SH-SY5Y (cell line): ENCODE measurements at regions not wholly inside any gene's neighbourhood (a gene's known extent, or its start where the extent isn't known, plus 50 kb on each side); places are given as distances from the start of the nearest gene placed in this dataset.

Experiments
- GATA2 ChIP-seq: IDR thresholded peaks from 2 replicates; pipeline ENCODE4 v1.6.1; 2011; ENCODE audit warnings: mild to moderate bottlenecking, low read depth, low read length
- GATA3 ChIP-seq: IDR thresholded peaks from 2 replicates; pipeline ENCODE4 v1.6.1; 2011; ENCODE audit warnings: low read depth, mild to moderate bottlenecking, low read length, moderate library complexity

DNA sequence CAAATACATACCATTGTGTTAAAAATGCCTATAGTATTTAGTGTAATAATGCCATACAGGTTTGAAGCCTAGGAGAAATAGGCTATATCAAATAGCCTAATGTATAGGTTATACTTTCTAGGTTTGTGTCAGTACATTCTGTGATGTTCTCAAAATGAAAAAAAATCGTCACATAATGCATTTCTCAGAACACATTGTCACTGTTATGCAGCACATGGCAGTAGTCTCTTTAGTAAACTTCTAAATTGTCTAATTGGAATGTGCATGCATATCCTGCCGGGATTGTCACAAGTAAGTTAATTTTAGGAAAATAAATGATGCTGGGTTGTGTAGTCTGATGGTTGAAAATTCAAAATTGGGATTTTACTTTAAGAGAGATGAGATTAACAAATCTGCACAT is 920.1 kb upstream of the CNTN5 start:
- TF ChIP-seq GATA3 (no peak), GATA2 (no peak)

DNA sequence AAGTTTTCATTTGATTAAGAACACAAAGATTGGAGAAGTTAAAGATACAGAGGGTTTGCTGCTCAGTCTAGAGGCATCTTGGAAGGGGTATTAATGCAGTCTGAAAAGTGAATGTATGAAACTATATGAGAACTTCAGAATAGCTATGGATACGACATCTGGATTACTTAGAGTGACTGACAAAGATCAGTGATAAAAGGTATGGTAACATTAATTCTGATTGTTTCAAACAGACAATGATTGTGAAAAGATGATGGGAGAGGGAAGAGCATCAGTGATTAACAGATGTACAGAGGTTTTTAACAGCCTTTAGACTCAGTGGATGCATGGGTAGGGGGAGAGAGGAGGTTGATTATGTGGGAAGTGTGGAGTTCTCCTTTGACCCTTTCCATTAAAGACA is 919.4 kb upstream of the CNTN5 start:
- TF ChIP-seq GATA2 (no peak), GATA3 (no peak)

DNA sequence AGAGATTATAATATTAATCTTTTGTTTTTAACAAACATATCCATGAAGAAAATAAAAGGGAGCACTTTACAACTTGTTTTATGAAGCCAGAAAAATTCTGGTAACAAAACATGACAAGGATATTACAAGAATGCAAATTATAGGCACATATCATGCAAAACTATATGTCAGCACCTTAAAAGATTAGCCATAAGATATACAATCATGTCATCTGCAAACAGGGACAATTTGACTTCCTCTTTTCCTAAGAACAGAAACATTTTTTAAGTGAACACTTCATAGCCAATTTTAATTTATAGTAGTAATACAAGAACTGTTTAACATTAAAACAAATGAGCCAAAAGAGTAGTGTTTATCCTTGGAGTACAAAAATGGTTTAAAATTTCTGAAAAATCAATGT is 916.5 kb upstream of the CNTN5 start:
- no peak for TF ChIP-seq GATA2
- no peak for TF ChIP-seq GATA3

DNA sequence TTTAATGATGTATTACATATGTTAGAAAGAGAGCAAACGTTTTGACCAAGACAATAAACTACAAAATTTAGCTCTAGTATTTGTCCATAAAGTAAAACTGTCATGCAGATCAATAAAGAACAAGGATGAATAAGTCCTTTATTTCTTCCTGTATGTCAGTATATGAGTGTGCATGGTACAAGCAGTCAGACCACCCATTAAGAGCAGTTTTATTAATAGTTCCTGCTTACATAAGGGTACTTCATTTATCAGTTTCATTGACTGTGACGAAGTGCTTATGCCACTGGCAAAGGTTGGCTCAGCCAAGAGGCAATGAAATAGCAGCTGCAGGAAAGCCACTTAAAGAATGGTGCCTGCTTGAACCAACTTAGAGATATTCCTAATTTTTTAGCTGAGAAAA is 913.0 kb upstream of the CNTN5 start:
- TF ChIP-seq GATA2 (no peak), GATA3 (no peak)

DNA sequence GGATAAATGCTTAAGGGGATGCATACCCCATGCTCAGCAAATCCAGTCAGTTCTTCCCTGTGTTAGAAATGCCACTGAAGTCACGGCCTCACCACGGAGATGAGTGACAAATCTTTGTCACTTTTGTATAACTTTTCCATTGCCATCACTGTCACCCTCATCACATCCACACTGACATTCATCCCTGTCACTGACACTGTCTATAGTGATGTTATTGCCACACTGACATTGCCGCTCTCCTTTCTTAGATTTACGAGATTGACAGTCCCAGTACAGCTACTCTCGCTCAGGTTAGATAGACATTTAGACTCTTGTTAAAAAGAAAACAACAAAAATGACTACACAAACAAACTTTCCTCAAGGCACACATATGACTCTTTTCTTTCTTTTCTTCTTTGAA is 910.7 kb upstream of the CNTN5 start:
- TF ChIP-seq GATA3 (no peak), GATA2 (no peak)

DNA sequence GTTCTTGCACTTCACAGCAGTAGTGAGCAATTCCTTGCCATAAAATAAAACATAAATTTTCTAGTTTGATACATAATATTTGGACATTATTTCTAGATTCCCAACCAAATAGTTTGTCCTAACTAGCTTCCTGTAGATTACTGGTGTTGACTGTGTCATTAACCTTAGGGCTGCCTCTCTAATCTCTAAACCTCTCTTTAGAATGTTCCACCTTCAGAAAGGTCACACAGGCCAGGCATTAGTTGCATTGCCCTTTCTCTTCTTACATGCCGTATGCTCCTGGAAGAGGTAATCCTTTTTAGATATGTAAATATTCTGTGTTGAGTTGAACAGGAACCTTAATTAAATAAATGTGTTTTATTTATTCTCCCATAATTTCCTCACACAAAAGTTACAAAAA is 904.9 kb upstream of the CNTN5 start:
- TF ChIP-seq GATA3 (no peak), GATA2 (no peak)

DNA sequence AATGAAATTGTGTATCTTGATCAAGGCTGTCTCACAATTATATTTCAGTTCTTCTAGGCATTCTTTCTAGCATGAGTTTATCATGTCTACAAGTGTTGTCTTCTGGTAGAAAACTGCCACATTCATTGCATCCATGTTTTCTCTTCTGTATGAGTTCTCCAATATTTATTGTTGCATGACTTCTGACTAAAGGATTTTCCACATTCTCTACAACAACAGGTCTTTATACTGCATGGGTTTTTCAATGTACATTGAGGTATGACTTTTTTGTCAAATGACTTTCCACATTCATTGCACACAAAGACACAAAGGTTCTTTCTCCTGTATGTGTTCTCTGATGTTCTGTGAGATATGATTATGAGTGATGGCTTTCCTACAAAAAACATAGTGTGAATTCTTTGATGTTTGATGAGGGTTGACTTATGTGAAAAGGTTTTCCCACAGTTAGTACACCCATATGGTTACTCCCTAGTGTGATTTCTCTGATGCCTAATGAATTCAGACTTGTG is 890.6 kb upstream of the CNTN5 start:
- TF ChIP-seq GATA2, result no peak
- no peak for TF ChIP-seq GATA3

DNA sequence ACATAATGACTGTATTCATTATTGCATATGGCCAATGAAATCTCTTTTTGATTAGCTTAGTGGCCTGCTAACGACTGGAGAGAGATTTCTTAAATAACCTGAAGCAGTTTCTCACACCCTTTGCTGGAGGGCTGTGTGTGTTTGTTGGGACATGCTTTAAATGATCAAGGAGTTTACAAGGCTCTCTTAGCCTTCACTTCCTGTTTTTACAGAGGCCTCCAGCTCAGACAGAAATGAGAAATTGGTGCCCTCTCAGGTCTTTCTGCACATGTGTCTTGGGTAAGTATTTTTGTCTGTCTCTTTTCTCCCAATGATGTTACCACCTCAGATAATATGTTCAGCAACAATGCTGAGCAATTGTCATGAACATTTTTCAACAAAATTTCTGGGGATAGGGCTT is 884.4 kb upstream of the CNTN5 start:
- TF ChIP-seq GATA3 (no peak), GATA2 (no peak)

DNA sequence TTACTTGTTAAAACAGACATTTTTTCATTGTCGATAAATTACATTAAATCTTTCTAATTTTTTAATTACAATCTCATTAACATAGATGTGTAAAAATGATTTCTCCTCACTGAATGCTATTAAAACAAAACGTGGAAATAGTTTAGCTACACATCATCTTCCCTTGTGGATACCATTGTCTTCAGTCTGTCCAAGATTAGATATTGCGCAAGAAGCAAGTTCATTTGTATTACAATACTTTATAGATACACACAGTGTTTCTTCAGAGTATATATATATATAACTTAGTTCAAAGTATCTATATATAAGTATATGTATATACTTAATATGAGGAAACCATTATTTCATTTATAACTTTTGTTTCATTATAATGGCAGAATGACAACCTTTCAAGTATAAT is 883.3 kb upstream of the CNTN5 start:
- TF ChIP-seq GATA3, result no peak
- TF ChIP-seq GATA2, result no peak

DNA sequence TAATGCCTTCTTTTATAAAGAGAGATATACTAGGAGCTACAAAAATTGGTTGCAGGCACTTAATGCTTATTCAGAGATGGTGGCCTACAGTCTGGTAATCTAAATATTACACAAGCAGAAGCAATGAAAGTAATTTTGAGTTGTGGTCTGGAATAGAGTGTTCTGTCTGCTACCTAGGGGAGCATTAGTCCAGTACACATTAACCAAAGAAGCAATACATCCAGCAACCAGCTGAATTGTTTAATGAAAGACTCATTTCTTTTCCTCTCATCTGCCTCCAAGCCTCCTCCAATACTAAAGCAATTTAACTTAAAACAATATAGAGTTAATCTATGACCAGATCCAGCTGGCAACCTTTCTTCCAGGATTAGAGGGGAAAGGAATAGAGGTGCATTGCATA is 877.1 kb upstream of the CNTN5 start:
- TF ChIP-seq GATA3 (no peak), GATA2 (no peak)

DNA sequence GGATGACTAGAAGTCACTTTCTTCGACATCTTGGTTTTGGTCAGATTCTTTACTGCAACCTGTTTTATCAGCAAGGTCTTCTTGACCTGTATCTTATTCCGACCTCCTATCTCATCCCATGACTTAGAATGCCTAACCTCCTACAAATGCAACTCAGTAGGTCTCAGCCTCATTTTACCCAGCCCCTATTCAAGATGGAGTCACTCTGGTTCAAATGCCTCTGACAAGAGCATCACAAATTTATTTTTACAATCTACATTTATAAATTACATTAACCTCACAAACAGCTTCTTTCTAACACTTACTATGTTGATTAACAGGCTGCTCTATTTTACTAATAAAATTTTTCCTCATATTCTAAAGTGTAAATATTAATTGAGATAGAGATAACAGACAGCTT is 867.0 kb upstream of the CNTN5 start:
- TF ChIP-seq GATA3 (no peak), GATA2 (no peak)

DNA sequence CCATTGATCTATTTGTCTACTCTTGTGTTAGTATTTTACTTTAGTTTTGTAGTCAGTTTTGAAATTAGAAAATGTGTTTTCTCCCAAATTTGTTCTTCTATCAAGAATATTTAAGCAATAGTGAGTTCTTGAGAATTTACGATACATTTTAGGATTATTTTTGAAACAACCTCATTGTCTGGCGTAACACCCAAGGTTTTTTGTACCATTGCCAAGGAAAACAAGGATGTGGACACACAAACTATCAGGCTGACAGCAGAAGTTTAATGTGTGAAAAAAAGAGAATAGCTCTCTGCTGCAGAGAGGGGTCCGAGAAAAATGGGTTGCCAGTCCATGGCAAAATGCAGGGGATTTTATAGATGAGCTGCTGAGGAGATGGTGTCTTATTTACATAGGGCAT is 865.1 kb upstream of the CNTN5 start:
- TF ChIP-seq GATA2 (no peak), GATA3 (no peak)

DNA sequence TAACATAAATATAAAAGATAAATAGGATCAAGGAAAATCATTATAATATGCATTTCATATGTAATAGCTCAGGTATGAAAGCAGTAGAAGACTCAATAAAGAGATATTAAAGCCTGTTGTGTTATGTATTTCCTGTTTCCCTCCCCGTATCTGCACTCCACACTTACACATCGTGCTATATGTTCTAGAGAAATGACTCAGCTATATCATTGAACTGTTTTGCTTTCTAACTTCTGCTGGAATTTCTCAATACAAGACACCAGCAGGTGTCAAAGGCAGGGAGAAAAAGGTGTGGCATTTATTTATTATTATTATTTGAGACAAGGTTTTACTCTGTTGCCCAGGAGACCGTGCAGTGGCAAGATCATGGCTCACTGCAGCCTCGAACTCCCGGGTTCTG is 842.8 kb upstream of the CNTN5 start:
- TF ChIP-seq GATA3 (no peak), GATA2 (no peak)

DNA sequence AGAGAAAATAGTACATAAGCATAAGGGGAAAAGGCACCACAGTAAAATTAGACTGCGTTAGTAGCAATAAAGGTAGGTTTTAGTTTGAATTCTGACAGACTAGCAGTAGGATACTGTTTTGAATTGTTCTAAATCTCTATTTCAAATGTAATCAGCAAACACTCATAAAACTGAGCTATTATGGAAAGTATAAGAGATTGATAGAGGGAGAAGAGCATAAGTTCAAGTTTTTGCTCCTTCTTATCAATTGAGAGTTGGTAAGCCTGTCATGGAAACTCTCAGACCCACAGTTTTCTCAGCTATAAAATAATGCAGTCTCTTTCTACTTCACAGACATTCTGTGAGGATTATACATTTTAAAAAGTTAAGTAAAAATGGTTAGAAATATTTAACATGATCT is 840.2 kb upstream of the CNTN5 start:
- TF ChIP-seq GATA3 (no peak), GATA2 (no peak)

DNA sequence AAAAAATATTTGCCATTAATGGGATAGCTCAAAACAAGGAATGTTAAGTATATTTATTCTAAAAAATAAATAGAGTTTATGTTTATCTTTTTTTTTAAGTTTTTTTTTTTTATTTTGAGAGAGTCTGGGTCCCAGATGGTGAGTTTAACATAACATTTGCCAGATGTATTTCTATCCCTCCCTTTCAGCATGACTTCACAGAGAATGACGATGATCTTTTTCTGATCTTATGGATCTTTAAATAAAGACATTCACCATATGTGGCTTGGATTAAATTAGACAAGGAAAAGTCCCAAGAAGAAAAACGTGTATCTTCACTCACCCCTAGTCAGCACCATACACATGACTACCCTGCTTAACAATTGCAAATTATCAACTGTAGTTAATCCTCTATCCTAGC is 839.8 kb upstream of the CNTN5 start:
- no peak for TF ChIP-seq GATA2
- TF ChIP-seq GATA3, result no peak

DNA sequence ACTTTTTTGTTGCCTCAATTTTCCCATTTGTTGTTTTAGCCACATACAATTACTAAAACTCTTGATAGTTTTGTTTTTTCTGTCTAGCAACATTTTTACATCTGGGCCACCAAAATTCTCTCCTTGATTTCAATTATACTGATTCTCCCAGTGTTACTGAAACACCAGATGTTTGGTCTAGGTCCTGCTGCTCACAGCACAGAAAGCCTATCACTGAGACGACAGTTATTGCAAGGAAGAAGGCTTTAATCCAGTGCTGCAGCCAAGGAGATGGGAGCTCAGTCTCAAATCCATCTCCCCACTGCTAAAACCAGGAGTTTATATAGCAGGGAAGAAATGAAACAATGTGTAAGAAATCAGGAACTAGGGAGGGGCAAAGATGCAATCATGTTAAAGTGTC is 837.7 kb upstream of the CNTN5 start:
- TF ChIP-seq GATA2 (no peak), GATA3 (no peak)
